WI38 (cell line): ENCODE measurements at regions not wholly inside any gene's neighbourhood (a gene's known extent, or its start where the extent isn't known, plus 50 kb on each side); places are given as distances from the start of the nearest gene placed in this dataset.
"Not testable (repeated sequence)": the region's sequence is repeated elsewhere in the genome, so short reads cannot be mapped to it uniquely, and the experiment has no call there.

Experiments used
- H3K4me3 ChIP-seq: 2 replicates; pipeline ENCODE4 v1.5.1; 2011; ENCODE audit warnings: low read depth, mild to moderate bottlenecking, control low read depth, low read length
- TF ChIP-seq, protein P1 (sequence below): IDR thresholded peaks from 2 replicates; pipeline ENCODE4 v1.5.1; 2012; ENCODE audit warnings: low read depth, mild to moderate bottlenecking, control low read depth, low read length

DNA sequence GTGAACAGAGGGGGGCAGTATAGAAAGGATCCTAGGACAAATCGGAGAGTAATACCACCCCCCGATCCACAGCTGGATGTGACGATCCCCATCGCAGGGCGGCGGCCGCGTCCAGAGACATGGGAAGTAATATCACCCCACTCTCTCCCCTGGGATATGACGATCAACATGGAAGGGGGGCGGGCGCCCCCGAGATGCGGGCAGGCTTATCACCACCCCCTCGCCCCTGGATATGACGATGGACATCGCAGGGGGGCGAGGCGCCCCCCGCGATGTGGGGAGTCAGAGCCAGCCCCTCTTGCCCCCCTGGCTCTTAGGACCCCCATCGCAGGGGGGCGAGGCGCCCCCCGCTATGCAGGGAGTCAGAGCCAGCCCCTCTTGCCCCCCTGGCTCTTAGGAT, 120.4 kb upstream of the OSBPL11 start:
- no peak overlapping the region for H3K4me3 ChIP-seq
- TF ChIP-seq, protein P1, sequence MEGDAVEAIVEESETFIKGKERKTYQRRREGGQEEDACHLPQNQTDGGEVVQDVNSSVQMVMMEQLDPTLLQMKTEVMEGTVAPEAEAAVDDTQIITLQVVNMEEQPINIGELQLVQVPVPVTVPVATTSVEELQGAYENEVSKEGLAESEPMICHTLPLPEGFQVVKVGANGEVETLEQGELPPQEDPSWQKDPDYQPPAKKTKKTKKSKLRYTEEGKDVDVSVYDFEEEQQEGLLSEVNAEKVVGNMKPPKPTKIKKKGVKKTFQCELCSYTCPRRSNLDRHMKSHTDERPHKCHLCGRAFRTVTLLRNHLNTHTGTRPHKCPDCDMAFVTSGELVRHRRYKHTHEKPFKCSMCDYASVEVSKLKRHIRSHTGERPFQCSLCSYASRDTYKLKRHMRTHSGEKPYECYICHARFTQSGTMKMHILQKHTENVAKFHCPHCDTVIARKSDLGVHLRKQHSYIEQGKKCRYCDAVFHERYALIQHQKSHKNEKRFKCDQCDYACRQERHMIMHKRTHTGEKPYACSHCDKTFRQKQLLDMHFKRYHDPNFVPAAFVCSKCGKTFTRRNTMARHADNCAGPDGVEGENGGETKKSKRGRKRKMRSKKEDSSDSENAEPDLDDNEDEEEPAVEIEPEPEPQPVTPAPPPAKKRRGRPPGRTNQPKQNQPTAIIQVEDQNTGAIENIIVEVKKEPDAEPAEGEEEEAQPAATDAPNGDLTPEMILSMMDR: no peak

- not testable (repeated sequence) for H3K4me3 ChIP-seq
These were observed 136.9 kb upstream of the OSBPL11 start for GRCh38 chr3:125732151-125732550.

GRCh38 chr3:125741991-125742718, 146.9 kb upstream of the OSBPL11 start:
- not testable (repeated sequence) for H3K4me3 ChIP-seq

- H3K4me3 ChIP-seq: not testable (repeated sequence)
These were observed 147.5 kb upstream of the OSBPL11 start for GRCh38 chr3:125742845-125743244.

DNA sequence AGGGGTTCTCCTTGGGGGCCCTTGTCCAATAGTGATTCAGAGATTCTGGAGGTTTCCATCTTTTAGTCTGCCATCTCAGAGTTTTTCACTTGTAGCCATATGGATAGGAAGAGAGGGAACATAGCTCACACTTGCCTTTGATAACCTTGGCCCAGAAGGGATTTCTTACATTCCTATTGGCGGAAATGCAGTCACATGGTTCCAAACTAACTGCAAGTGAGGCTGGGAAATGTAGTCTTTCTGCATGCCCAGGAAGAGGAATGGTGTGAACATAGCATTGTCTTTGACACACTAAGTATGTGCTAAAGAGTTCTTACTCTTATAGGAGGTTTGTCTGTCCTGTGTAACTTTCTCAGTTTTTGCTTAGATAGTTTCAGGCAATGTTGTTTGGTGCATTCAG, 161.8 kb upstream of the OSBPL11 start:
- H3K4me3 ChIP-seq: not testable (repeated sequence)

DNA sequence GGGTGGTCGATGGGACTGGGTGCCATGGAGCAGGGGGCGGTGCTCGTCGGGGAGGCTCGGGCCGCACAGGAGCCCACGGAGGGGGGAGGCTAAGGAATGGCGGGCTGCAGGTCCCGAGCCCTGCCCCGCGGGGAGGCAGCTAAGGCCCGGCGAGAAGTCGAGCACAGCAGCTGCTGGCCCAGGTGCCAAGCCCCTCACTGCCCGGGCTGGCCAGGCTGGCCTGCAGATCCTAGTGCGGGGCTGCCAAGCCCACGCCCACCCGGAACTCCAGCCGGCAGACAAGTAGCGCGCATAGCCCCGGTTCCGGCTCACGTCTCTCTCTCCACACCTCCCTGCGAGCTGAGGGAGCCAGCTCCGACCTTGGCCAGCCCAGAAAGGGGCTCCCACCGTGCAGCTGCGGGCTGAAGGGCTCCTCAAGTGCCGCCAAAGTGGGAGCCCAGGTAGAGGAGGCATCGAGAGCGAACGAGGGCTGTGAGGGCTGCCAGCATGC, 163.4 kb upstream of the OSBPL11 start:
- not testable (repeated sequence) for H3K4me3 ChIP-seq

GRCh38 chr3:125762601-125763000, 167.3 kb upstream of the OSBPL11 start:
- H3K4me3 ChIP-seq: not testable (repeated sequence)

- TF ChIP-seq, protein P1: peak; percentile 24; the same call in 1 of the 2 replicates
- peak overlapping the region; percentile 49 for H3K4me3 ChIP-seq
These were observed 171.1 kb upstream of the OSBPL11 start for GRCh38 chr3:125766285-125766826.

GRCh38 chr3:125766931-125767330, 171.6 kb upstream of the OSBPL11 start:
- H3K4me3 ChIP-seq: not testable (repeated sequence)

GRCh38 chr3:125767641-125768040, 172.3 kb upstream of the OSBPL11 start:
- TF ChIP-seq, protein P1: no peak
- H3K4me3 ChIP-seq: no peak overlapping the region

DNA sequence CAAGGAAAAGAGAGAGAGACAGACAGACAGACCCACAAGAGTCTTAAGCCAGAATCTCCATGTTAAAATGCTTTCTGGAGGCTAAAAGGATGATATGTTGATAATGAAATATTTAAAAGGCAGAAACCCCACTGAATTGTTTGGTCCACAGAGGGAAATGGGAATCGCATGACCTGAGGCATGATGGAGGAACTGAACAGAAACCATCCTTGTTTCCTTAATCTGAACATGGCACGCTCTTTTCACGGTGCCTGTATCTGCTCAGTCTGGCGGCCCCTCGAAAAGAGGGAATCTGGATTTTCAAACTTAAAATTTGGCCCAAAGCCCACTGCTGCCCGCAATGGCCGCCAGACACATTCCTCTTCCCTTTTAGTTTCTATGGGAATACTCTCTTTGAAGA, 173.5 kb upstream of the OSBPL11 start:
- H3K4me3 ChIP-seq: not testable (repeated sequence)

DNA sequence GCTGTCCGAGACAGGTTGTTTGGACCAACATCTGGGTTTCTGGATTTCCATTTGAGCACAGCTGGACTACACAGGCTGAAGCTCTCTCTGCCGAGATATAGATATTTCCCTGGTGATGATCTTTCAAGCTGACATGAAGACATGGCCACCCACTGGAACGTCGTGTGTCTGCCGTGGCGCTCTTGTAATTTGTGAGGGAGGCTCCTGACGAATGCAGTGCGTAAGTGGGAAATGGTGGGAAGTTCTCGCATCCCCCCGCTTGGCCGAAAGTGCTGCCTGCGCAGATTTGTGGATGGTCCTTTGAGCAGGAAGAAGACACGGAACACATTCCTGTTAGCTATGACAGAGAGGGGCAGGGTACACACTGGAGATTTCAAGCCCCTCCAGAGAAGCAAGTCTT, 176.2 kb upstream of the OSBPL11 start:
- not testable (repeated sequence) for H3K4me3 ChIP-seq

- not testable (repeated sequence) for H3K4me3 ChIP-seq
These were observed 179.2 kb upstream of the OSBPL11 start for GRCh38 chr3:125774433-125775034.

DNA sequence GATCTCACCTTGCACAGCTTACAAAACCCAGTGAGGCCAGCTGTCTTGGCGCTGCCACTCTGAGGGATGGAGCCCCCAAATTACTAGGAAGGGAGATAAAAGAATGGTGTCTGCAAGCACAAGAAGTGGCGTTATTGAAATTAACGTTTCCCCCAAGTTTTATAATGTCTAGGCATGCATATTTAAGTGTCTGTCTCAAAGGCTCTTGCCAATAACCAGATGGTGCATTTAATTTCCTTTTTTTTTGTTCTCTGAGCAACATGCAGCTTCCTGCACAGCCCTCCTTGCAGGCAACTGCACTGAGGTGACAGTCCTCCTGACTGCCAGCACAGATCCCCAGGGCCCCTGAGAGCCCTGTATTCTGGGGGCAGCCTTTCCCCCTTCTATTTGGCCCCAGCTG, 179.8 kb upstream of the OSBPL11 start:
- H3K4me3 ChIP-seq: not testable (repeated sequence)

- H3K4me3 ChIP-seq: not testable (repeated sequence)
These were observed 180.5 kb upstream of the OSBPL11 start for GRCh38 chr3:125775606-125776294.

GRCh38 chr3:125779276-125779675, 184.0 kb upstream of the OSBPL11 start:
- H3K4me3 ChIP-seq: not testable (repeated sequence)

DNA sequence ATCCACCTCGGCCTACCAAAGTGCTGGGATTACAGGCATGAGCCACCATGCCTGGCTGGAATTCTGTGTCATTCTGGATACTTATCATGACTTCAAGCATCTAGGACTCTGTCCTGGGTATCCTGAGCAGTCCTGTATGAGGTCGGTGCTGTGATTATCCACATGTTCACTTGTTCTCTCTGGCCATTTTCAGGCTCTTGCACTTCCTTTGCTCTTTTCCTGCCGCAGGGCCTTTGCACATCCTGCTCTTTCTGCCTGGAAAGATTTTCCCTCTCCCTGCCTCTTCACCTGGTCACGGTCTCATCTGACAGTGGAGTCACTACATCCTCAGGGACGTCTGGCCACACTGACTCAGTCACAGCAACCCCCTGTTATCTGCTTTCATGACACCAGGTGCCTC, 184.6 kb upstream of the OSBPL11 start:
- not testable (repeated sequence) for H3K4me3 ChIP-seq
